ENCODE measurements at regions not wholly inside any gene's neighbourhood (a gene's known extent, or its start where the extent isn't known, plus 50 kb on each side); places are given as distances from the start of the nearest gene placed in this dataset.

DNA sequence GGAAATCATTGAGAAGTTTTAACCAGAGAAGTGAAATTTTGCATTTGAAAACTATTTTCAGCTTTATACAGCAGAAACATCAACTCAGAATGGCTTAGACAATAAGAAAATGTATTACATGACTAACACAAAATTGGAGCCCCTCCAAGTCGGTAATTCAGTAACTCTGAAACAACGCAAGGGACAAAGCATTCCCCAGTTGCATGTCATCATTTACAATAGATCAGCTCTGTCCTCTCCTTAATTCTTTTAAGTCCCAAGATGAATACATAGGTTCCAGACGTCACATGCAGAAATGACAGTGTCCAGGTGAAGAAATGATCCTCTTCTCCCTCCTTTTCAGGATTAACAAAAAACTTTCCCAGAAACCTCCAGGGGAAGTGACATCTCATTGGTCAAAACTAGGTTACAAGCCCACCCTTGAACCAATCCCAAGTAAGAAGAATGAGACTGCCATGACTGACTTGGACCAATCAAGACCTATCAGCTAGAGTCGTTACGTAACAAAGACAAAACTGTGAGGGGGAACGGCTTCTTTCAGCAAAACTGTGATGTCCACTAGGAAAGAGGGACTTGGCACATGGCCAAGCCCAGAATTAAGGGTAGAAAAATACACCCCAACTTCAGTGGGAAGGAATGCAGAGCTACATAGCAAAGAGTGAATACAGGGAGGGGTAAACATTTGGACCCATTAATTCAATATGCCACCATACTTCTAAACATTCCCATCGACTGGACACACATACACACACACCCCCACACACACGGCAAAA lies 114.3 kb upstream of the PRNP start (continued):
- TF ChIP-seq CHD7 (IDR thresholded peaks at IDR 0.05; ENCODE audit: insufficient replicate concordance, low read length): no peak
- no peak for TF ChIP-seq SIN3A (conservative IDR thresholded peaks at IDR 0.05 in 1 of 2, IDR thresholded peaks at IDR 0.05 in 1 of 2; ENCODE audit: low read depth in 1 of 2, low read length in 2 of 2)
- TF ChIP-seq ZNF274 (IDR thresholded peaks at IDR 0.05; ENCODE audit: borderline replicate concordance, extremely low read depth, low read length): no peak
- no peak for TF ChIP-seq YY1 (IDR thresholded peaks at IDR 0.05; ENCODE audit: low read depth, low read length)
- TF ChIP-seq, protein P1, sequence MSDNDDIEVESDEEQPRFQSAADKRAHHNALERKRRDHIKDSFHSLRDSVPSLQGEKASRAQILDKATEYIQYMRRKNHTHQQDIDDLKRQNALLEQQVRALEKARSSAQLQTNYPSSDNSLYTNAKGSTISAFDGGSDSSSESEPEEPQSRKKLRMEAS (IDR thresholded peaks at IDR 0.05): no peak
- TF ChIP-seq CBX5 (IDR thresholded peaks at IDR 0.05; ENCODE audit: low read depth, low read length): no peak

Measured in H1 (cell line).